ENCODE measurements at regions not wholly inside any gene's neighbourhood (a gene's known extent, or its start where the extent isn't known, plus 50 kb on each side); places are given as distances from the start of the nearest gene placed in this dataset.

DNA sequence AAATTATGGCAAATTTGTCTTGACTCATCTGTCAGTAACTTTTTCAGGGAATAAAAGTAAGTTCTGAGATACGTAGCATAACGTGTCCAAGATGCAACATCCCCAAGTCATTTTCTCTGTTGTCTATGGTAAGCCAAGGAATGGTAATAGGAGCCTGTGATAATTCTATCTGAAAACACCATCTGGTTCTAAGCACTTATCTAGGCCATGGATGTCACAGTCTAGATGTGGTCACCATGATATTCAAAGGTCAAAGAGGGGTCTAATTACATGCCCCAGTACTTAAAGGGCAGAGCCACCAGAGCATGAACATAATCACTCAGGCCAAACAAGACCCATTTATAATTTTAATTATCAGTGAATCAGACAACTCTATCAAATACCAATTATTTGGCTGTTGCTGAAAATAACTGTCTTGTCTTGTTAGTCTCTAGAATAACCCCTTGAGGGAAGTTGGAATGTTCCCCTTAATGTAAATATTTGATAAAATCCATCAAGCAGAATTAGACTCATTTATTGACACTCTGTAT lies 225.1 kb upstream of the MPPED2 start:
- Mint-ChIP-seq H3K4me1 (no peaks in the 10 kb centered on the region), H3K27ac (no peak overlapping the region), H3K27me3 (ENCODE audit: low read depth in 3 of 3) (peaks cover 0 to 2% (median 0%) of the 10 kb centered on the region in 3 donors), H3K4me3 (no peak overlapping the region), H3K36me3 (no peaks in the 10 kb centered on the region), H3K9me3 (peaks cover 0 to 5% (median 2%) of the 10 kb centered on the region in 6 donors)
- no peak for DNase-seq

DNA sequence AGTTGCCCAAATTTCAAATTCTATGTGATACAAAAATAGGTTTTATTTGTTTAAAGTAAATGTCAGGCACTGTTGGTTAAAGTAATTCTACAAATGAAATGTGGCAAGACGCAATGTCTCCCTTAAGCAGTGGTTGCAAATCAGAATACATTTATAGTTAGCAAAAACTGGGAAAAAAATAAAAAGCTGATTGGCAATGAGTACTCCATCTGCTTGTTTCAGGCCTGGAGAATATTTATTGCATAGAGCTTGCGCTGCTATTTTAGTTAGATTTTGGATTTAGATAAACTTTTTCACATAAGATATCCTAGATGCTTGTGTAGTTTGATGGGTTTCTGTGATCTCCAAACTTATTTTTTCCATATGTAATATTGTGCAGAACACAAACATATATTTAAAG lies 224.0 kb upstream of the MPPED2 start:
- Mint-ChIP-seq H3K36me3 (no peaks in the 10 kb centered on the region), H3K9me3 (peaks cover 0 to 5% (median 2%) of the 10 kb centered on the region in 6 donors), H3K27me3 (ENCODE audit: low read depth in 3 of 3) (peaks cover 0 to 2% (median 0%) of the 10 kb centered on the region in 3 donors), H3K27ac (no peak overlapping the region), H3K4me1 (no peaks in the 10 kb centered on the region), H3K4me3 (no peak overlapping the region)
- no peak for DNase-seq

DNA sequence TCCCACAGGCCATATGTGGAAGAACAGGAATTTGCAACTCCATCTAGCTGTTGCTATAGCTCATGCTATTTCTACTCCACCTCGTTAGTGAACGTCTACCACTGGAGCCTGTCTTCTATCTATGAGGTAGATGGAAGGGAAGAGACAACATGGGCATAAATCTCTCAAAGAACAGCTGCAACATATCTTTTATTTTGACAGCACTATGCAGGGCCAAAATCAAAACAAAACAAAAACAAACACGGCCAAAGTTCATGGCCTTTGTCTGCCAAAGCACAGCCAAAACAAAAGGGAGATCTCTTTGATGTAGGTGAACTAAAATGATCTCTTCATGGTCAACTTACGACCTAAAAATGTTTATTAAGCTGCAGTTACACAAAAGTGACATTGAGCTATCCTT lies 215.2 kb upstream of the MPPED2 start:
- no peak for DNase-seq
- Mint-ChIP-seq H3K4me1 (no peaks in the 10 kb centered on the region), H3K27me3 (ENCODE audit: low read depth in 3 of 3) (peaks cover 0 to 3% (median 0%) of the 10 kb centered on the region in 3 donors), H3K36me3 (no peaks in the 10 kb centered on the region), H3K9me3 (peaks cover 0 to 10% (median 0%) of the 10 kb centered on the region in 6 donors), H3K27ac (no peak overlapping the region), H3K4me3 (no peak overlapping the region)

DNA sequence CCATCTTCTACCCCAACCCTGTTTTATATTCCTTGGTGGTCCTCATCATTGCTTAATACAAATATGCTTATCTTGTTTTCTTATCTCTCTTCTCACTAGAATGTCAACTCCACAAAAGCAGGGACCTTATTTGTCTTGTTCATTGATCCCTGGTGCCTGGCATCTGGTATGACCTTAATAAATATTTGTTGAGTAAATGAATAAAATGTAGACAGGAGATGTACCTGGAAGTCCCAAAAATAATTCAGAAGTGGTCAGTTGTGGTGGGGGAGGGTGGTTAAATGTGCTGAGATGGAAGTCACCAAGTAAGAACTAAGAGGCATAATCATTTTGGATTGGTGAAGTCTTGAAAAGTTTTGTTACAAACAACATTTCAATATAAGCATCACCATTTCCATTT lies 214.8 kb upstream of the MPPED2 start:
- DNase-seq = no peak
- H3K27ac Mint-ChIP-seq = no peak overlapping the region
- no peaks in the 10 kb centered on the region for H3K4me1 Mint-ChIP-seq
- no peaks in the 10 kb centered on the region for H3K36me3 Mint-ChIP-seq
- peaks cover 0 to 3% (median 0%) of the 10 kb centered on the region in 3 donors for H3K27me3 Mint-ChIP-seq (ENCODE audit: low read depth in 3 of 3)
- no peak overlapping the region for H3K4me3 Mint-ChIP-seq
- H3K9me3 Mint-ChIP-seq = peaks cover 0 to 10% (median 0%) of the 10 kb centered on the region in 6 donors

- Mint-ChIP-seq H3K4me1 (no peaks in the 10 kb centered on the region), H3K27ac (no peak overlapping the region), H3K36me3 (no peaks in the 10 kb centered on the region), H3K27me3 (ENCODE audit: low read depth in 3 of 3) (peaks cover 0 to 3% (median 3%) of the 10 kb centered on the region in 3 donors), H3K9me3 (peaks cover 0 to 10% (median 0%) of the 10 kb centered on the region in 6 donors), H3K4me3 (no peak overlapping the region)
- DNase-seq = no peak
Observed at GRCh38 chr11:30798547-30799236, 212.5 kb upstream of the MPPED2 start.

- H3K4me3 Mint-ChIP-seq = no peak overlapping the region
Observed at GRCh38 chr11:30789270-30789669, 203.1 kb upstream of the MPPED2 start.

GRCh38 chr11:30788849-30789248 lies 202.7 kb upstream of the MPPED2 start:
- Mint-ChIP-seq H3K27me3 (ENCODE audit: low read depth in 3 of 3) (peaks cover 0 to 2% (median 0%) of the 10 kb centered on the region in 3 donors), H3K9me3 (peaks cover 0 to 12% (median 3%) of the 10 kb centered on the region in 6 donors), H3K27ac (peak overlapping the region in 1 of 6 donors; percentile 36), H3K36me3 (no peaks in the 10 kb centered on the region), H3K4me3 (peak overlapping the region in 3 of 5 donors; percentile 29 to 56 (median 44)), H3K4me1 (peaks cover 19 to 20% of the 10 kb centered on the region in 2 donors)
- DNase-seq = peak; percentile 10 to 28 (median 17)

More at GRCh38 chr11:30789270-30789669, 203.1 kb upstream of the MPPED2 start:
- H3K36me3 Mint-ChIP-seq = no peaks in the 10 kb centered on the region
- no peak overlapping the region for H3K27ac Mint-ChIP-seq
- H3K9me3 Mint-ChIP-seq = peaks cover 0 to 12% (median 3%) of the 10 kb centered on the region in 6 donors
- peaks cover 19 to 20% of the 10 kb centered on the region in 2 donors for H3K4me1 Mint-ChIP-seq
- DNase-seq = no peak
- peaks cover 0 to 1% (median 0%) of the 10 kb centered on the region in 3 donors for H3K27me3 Mint-ChIP-seq (ENCODE audit: low read depth in 3 of 3)

GRCh38 chr11:30786256-30787110 lies 200.3 kb upstream of the MPPED2 start:
- no peak for DNase-seq
- no peak overlapping the region for H3K27ac Mint-ChIP-seq
- H3K4me1 Mint-ChIP-seq = peaks cover 19 to 20% of the 10 kb centered on the region in 2 donors
- H3K36me3 Mint-ChIP-seq = no peaks in the 10 kb centered on the region
- H3K27me3 Mint-ChIP-seq (ENCODE audit: low read depth in 3 of 3) = peaks cover 0 to 4% (median 2%) of the 10 kb centered on the region in 3 donors
- no peak overlapping the region for H3K4me3 Mint-ChIP-seq
- H3K9me3 Mint-ChIP-seq = peaks cover 0 to 9% (median 3%) of the 10 kb centered on the region in 6 donors

- Mint-ChIP-seq H3K9me3 (peaks cover 0 to 5% (median 3%) of the 10 kb centered on the region in 6 donors), H3K27me3 (ENCODE audit: low read depth in 3 of 3) (peaks cover 0 to 10% (median 4%) of the 10 kb centered on the region in 3 donors), H3K36me3 (no peaks in the 10 kb centered on the region), H3K4me1 (no peaks in the 10 kb centered on the region), H3K4me3 (no peak overlapping the region), H3K27ac (no peak overlapping the region)
- no peak for DNase-seq
Observed at GRCh38 chr11:30778596-30778995, 192.4 kb upstream of the MPPED2 start.

DNA sequence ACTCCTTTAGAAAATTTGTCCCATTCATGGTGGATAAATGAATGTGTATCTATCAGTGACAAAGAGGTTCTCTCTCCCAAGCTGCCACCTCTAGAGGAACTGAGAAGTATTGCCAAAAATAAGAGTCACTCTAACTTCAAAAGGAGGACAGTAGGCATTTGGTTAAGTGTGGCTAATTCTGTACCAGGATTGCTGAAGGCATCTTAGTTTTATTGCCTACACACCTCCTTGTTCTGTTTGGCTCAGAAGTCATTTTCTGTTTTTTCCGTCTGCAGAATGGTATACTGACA lies 189.0 kb upstream of the MPPED2 start:
- DNase-seq = no peak
- H3K27me3 Mint-ChIP-seq (ENCODE audit: low read depth in 3 of 3) = peaks cover 0 to 12% (median 2%) of the 10 kb centered on the region in 3 donors
- no peaks in the 10 kb centered on the region for H3K36me3 Mint-ChIP-seq
- peaks cover 0 to 8% (median 4%) of the 10 kb centered on the region in 6 donors for H3K9me3 Mint-ChIP-seq
- H3K4me1 Mint-ChIP-seq = no peaks in the 10 kb centered on the region
- H3K4me3 Mint-ChIP-seq = no peak overlapping the region
- no peak overlapping the region for H3K27ac Mint-ChIP-seq

- Mint-ChIP-seq H3K4me1 (no peaks in the 10 kb centered on the region), H3K4me3 (no peak overlapping the region), H3K9me3 (peaks cover 0 to 8% (median 4%) of the 10 kb centered on the region in 6 donors), H3K27me3 (ENCODE audit: low read depth in 3 of 3) (peaks cover 0 to 12% (median 2%) of the 10 kb centered on the region in 3 donors), H3K27ac (no peak overlapping the region), H3K36me3 (no peaks in the 10 kb centered on the region)
- no peak for DNase-seq
Observed at GRCh38 chr11:30774496-30775232, 188.5 kb upstream of the MPPED2 start.

DNA sequence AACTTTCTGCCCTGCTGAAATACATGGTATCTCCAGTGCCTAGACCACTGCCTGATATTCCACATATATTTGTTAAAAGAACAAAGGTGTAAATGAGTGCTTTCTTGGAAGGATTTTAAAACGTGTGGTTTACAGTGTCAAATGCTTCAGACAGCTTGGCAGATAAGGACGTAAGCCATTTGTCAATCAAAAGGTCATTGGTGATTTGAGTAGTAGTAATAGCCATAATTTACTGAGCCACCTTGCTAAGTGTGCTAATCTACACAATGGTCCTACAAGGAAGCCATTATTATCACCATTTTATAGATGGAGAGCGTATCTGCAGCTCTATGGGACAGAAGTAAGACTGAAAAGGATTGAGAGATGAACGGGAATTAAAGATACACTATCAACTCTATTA lies 186.8 kb upstream of the MPPED2 start:
- no peaks in the 10 kb centered on the region for H3K36me3 Mint-ChIP-seq
- H3K9me3 Mint-ChIP-seq = peaks cover 0 to 6% (median 3%) of the 10 kb centered on the region in 6 donors
- H3K4me1 Mint-ChIP-seq = no peaks in the 10 kb centered on the region
- no peak for DNase-seq
- no peak overlapping the region for H3K27ac Mint-ChIP-seq
- H3K4me3 Mint-ChIP-seq = no peak overlapping the region
- H3K27me3 Mint-ChIP-seq (ENCODE audit: low read depth in 3 of 3) = peaks cover 0 to 9% (median 2%) of the 10 kb centered on the region in 3 donors

DNA sequence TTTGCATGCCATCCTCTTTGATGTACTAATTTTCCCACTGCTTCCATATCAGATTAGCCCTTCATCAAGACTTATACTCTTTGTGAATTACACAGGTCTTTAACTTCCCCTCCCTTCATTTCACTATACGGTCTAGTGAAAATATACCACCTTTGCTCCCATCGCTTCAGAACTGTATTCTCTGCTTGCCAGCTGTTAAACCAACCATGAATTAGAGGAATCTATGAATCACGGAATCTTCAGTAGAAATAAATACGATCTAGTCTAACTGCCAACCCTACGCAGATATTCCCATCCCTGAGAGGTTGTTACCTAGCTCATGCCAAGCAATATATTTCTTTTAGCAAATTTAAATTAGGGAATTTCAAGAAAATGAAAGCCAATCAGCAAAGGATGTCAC lies 177.8 kb upstream of the MPPED2 start:
- Mint-ChIP-seq H3K9me3 (peaks cover 0 to 23% (median 8%) of the 10 kb centered on the region in 6 donors), H3K27me3 (ENCODE audit: low read depth in 3 of 3) (peaks cover 0 to 3% (median 1%) of the 10 kb centered on the region in 3 donors), H3K27ac (no peak overlapping the region), H3K4me1 (no peaks in the 10 kb centered on the region), H3K36me3 (no peaks in the 10 kb centered on the region), H3K4me3 (no peak overlapping the region)
- no peak for DNase-seq
